HEK293 (cell line): ENCODE measurements at regions not wholly inside any gene's neighbourhood (a gene's known extent, or its start where the extent isn't known, plus 50 kb on each side); places are given as distances from the start of the nearest gene placed in this dataset.

Experiments used
- CTCF ChIA-PET: fragments of 350-600 bp; formaldehyde crosslinking; extraction: SDS; loops from one replicate; lab custom pipeline; 2021; ENCODE audit warnings: antibody characterized with exemption; lab: Yijun Ruan, JAX
- POLR2A ChIA-PET: fragments of 300-600 bp; formaldehyde crosslinking; extraction: SDS; loops from one replicate; lab custom pipeline; 2020; ENCODE audit warnings: antibody characterized with exemption, inconsistent platforms; lab: Yijun Ruan, JAX
- H3K27ac ChIP-seq: fragments of 200-500 bp; sonication (Bioruptor generic); 2 replicates; pipeline ENCODE4 v1.5.1; 2014; ENCODE audit warnings: low read depth, low read length, control low read depth, inconsistent platforms; ENCODE audit errors: extremely low read depth
- H3K36me3 ChIP-seq, 2 experiments: fragments of 200-500 bp in 1 of 2; sonication (Bioruptor generic) in 1 of 2; 1 replicate in 1 of 2; 2 replicates in 1 of 2; pipeline ENCODE4 v1.5.1; 2014 to 2017; ENCODE audit warnings: inconsistent platforms in 2 of 2, low read length in 2 of 2; ENCODE audit not compliant: control insufficient read depth in 2 of 2, insufficient read depth in 1 of 2
- H3K4me1 ChIP-seq: fragments of 200-500 bp; sonication (Bioruptor generic); 2 replicates; pipeline ENCODE4 v1.5.1; 2014; ENCODE audit warnings: mild to moderate bottlenecking, low read length, inconsistent platforms; ENCODE audit not compliant: control insufficient read depth, insufficient read depth
- H3K4me3 ChIP-seq: 2 replicates; pipeline ENCODE4 v1.5.1; 2011; ENCODE audit warnings: low read depth, mild to moderate bottlenecking, control low read depth, low read length, moderate library complexity
- H3K9me3 ChIP-seq: fragments of 200-500 bp; sonication (Bioruptor generic); 2 replicates; pipeline ENCODE4 v1.5.1; 2014; ENCODE audit warnings: low read depth, low read length, inconsistent platforms; ENCODE audit not compliant: control insufficient read depth, insufficient read depth
- GFI1B ChIP-seq: fragments of 450-650 bp; formaldehyde crosslinking; IDR thresholded peaks from 2 replicates; pipeline ENCODE4 v1.5.1; 2016; ENCODE audit warnings: missing biosample characterization, missing genetic modification characterization
- GLI4 ChIP-seq: fragments of 450-650 bp; formaldehyde crosslinking; IDR thresholded peaks from 2 replicates; pipeline ENCODE4 v1.5.1; 2016; ENCODE audit warnings: missing biosample characterization, missing genetic modification characterization
- KLF1 ChIP-seq: fragments of 450-650 bp; formaldehyde crosslinking; IDR thresholded peaks from 2 replicates; pipeline ENCODE4 v1.5.1; 2016; ENCODE audit warnings: missing biosample characterization, missing genetic modification characterization
- KLF8 ChIP-seq: fragments of 450-650 bp; formaldehyde crosslinking; IDR thresholded peaks from 2 replicates; pipeline ENCODE4 v1.5.1; 2016; ENCODE audit warnings: missing biosample characterization, missing genetic modification characterization
- SALL2 ChIP-seq: fragments of 450-650 bp; formaldehyde crosslinking; IDR thresholded peaks from 2 replicates; pipeline ENCODE4 v1.5.0; 2017; ENCODE audit warnings: missing biosample characterization, mild to moderate bottlenecking, missing genetic modification characterization, borderline replicate concordance
- ZBTB11 ChIP-seq: fragments of 450-650 bp; formaldehyde crosslinking; conservative IDR thresholded peaks from 2 replicates; pipeline ENCODE4 v1.5.1; 2016; ENCODE audit warnings: low read depth, missing biosample characterization, missing genetic modification characterization
- ZFP37 ChIP-seq: fragments of 450-650 bp; formaldehyde crosslinking; IDR thresholded peaks from 2 replicates; pipeline ENCODE4 v1.5.1; 2016; ENCODE audit warnings: missing biosample characterization, missing genetic modification characterization
- ZNF202 ChIP-seq: fragments of 450-650 bp; formaldehyde crosslinking; IDR thresholded peaks from 2 replicates; pipeline ENCODE4 v1.5.1; 2016; ENCODE audit warnings: missing biosample characterization, missing genetic modification characterization, borderline replicate concordance
- ZNF221 ChIP-seq: fragments of 450-650 bp; formaldehyde crosslinking; IDR thresholded peaks from 2 replicates; pipeline ENCODE4 v1.5.1; 2017; ENCODE audit warnings: missing biosample characterization, missing genetic modification characterization, borderline replicate concordance
- ZNF341 ChIP-seq: fragments of 450-650 bp; formaldehyde crosslinking; IDR thresholded peaks from 2 replicates; pipeline ENCODE4; 2016; ENCODE audit warnings: low read depth, missing biosample characterization, missing genetic modification characterization
- ZNF350 ChIP-seq: fragments of 450-650 bp; formaldehyde crosslinking; IDR thresholded peaks from 2 replicates; pipeline ENCODE4 v1.5.0; 2017; ENCODE audit warnings: missing biosample characterization, mild to moderate bottlenecking, missing genetic modification characterization
- ZNF404 ChIP-seq: fragments of 450-650 bp; formaldehyde crosslinking; IDR thresholded peaks from 2 replicates; pipeline ENCODE4 v1.5.1; 2017; ENCODE audit warnings: missing biosample characterization, missing genetic modification characterization
- ZNF529 ChIP-seq: fragments of 450-650 bp; formaldehyde crosslinking; IDR thresholded peaks from 2 replicates; pipeline ENCODE4 v1.5.1; 2017; ENCODE audit warnings: missing genetic modification characterization, missing biosample characterization; ENCODE audit not compliant: insufficient replicate concordance
- ZNF654 ChIP-seq: fragments of 450-650 bp; formaldehyde crosslinking; IDR thresholded peaks from 2 replicates; pipeline ENCODE4 v1.5.1; 2016; ENCODE audit warnings: low read depth, missing biosample characterization, missing genetic modification characterization
- ZNF701 ChIP-seq: fragments of 450-650 bp; formaldehyde crosslinking; IDR thresholded peaks from 2 replicates; pipeline ENCODE4 v1.5.1; 2016; ENCODE audit warnings: missing biosample characterization, missing genetic modification characterization
- ZNF747 ChIP-seq: fragments of 450-650 bp; formaldehyde crosslinking; IDR thresholded peaks from 2 replicates; pipeline ENCODE4 v1.5.1; 2016; ENCODE audit warnings: missing biosample characterization, missing genetic modification characterization
- ZNF830 ChIP-seq: fragments of 450-650 bp; IDR thresholded peaks from 2 replicates; pipeline ENCODE4 v1.5.0; 2018; ENCODE audit warnings: missing biosample characterization, missing genetic modification characterization, low read depth, mild to moderate bottlenecking, moderate library complexity
- ZSCAN16 ChIP-seq: fragments of 450-650 bp; formaldehyde crosslinking; IDR thresholded peaks from 2 replicates; pipeline ENCODE4 v1.5.1; 2016; ENCODE audit warnings: missing biosample characterization, missing genetic modification characterization
- TF ChIP-seq, protein P1 (sequence below): fragments of 450-650 bp; formaldehyde crosslinking; IDR thresholded peaks from 2 replicates; pipeline ENCODE4 v1.5.1; 2016; ENCODE audit warnings: missing biosample characterization, missing genetic modification characterization
- TF ChIP-seq, protein P2 (sequence below): fragments of 450-650 bp; formaldehyde crosslinking; IDR thresholded peaks from 2 replicates; pipeline ENCODE4 v1.5.1; 2016; ENCODE audit warnings: missing biosample characterization, missing genetic modification characterization
- TF ChIP-seq, protein P3 (sequence below): fragments of 450-650 bp; formaldehyde crosslinking; IDR thresholded peaks from 2 replicates; pipeline ENCODE4 v1.5.1; 2016; ENCODE audit warnings: missing biosample characterization, missing genetic modification characterization
- TF ChIP-seq, protein P4 (sequence below): fragments of 450-650 bp; formaldehyde crosslinking; IDR thresholded peaks from 2 replicates; pipeline ENCODE4 v1.5.1; 2016; ENCODE audit warnings: missing biosample characterization, missing genetic modification characterization, borderline replicate concordance

DNA sequence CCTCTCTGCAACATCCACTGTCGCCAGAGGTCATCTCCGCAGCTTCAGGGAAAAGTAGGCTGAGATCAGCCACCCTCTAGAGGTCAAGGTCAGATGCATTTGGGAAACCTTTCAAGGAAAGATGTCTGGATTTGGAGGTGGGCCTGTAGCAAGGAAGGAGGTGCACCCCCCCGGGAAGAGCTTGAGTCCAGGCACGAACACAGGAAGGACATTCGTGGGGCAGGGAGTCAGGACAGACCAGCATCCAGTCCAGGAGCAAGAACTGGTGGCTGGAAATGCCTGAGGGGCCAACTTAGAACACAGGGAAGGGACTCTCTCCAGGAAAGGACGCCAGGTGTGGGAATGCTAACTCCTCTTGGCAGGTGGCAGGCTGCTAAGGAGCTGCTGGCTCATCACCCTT, 614.1 kb upstream of the MGMT start:
- H3K4me3 ChIP-seq = no peak overlapping the region
- H3K4me1 ChIP-seq = peaks cover 8% of the 10 kb centered on the region
- POLR2A ChIA-PET = no interaction called here
- no peaks in the 10 kb centered on the region for H3K9me3 ChIP-seq
- TF ChIP-seq KLF1 (tag by site-specific recombination) (no peak), ZNF830 (tag by site-specific recombination) (no peak), ZBTB11 (tag by site-specific recombination) (no peak), SALL2 (tag by site-specific recombination) (no peak)
- CTCF ChIA-PET = no interaction called here
- no peaks in the 10 kb centered on the region for H3K36me3 ChIP-seq
- H3K27ac ChIP-seq = no peak overlapping the region

GRCh38 chr10:128853537-128853936, 613.5 kb upstream of the MGMT start:
- Histone ChIP-seq H3K36me3 (no peaks in the 10 kb centered on the region), H3K27ac (no peak overlapping the region), H3K4me3 (no peak overlapping the region), H3K9me3 (no peaks in the 10 kb centered on the region), H3K4me1 (peaks cover 8% of the 10 kb centered on the region)
- ChIA-PET POLR2A (no interaction called here), CTCF (no interaction called here)
- TF ChIP-seq ZSCAN16 (no peak), ZNF404 (tag by site-specific recombination) (no peak), ZNF701 (no peak), KLF8 (no peak), ZNF747 (tag by site-specific recombination) (no peak), ZNF529 (tag by site-specific recombination) (no peak), GFI1B (no peak), ZFP37 (tag by site-specific recombination) (no peak), ZNF341 (tag by site-specific recombination) (no peak), ZNF202 (tag by site-specific recombination) (no peak), GLI4 (no peak), ZNF350 (no peak), ZNF654 (no peak), ZNF221 (tag by site-specific recombination) (no peak)
- TF ChIP-seq, protein P1, sequence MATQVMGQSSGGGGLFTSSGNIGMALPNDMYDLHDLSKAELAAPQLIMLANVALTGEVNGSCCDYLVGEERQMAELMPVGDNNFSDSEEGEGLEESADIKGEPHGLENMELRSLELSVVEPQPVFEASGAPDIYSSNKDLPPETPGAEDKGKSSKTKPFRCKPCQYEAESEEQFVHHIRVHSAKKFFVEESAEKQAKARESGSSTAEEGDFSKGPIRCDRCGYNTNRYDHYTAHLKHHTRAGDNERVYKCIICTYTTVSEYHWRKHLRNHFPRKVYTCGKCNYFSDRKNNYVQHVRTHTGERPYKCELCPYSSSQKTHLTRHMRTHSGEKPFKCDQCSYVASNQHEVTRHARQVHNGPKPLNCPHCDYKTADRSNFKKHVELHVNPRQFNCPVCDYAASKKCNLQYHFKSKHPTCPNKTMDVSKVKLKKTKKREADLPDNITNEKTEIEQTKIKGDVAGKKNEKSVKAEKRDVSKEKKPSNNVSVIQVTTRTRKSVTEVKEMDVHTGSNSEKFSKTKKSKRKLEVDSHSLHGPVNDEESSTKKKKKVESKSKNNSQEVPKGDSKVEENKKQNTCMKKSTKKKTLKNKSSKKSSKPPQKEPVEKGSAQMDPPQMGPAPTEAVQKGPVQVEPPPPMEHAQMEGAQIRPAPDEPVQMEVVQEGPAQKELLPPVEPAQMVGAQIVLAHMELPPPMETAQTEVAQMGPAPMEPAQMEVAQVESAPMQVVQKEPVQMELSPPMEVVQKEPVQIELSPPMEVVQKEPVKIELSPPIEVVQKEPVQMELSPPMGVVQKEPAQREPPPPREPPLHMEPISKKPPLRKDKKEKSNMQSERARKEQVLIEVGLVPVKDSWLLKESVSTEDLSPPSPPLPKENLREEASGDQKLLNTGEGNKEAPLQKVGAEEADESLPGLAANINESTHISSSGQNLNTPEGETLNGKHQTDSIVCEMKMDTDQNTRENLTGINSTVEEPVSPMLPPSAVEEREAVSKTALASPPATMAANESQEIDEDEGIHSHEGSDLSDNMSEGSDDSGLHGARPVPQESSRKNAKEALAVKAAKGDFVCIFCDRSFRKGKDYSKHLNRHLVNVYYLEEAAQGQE (tag by site-specific recombination) = no peak
- TF ChIP-seq, protein P2, sequence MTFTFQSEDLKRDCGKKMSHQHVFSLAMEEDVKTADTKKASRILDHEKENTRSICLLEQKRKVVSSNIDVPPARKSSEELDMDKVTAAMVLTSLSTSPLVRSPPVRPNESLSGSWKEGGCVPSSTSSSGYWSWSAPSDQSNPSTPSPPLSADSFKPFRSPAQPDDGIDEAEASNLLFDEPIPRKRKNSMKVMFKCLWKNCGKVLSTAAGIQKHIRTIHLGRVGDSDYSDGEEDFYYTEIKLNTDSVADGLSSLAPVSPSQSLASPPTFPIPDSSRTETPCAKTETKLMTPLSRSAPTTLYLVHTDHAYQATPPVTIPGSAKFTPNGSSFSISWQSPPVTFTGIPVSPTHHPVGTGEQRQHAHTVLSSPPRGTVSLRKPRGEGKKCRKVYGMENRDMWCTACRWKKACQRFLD = no peak
- TF ChIP-seq, protein P3, sequence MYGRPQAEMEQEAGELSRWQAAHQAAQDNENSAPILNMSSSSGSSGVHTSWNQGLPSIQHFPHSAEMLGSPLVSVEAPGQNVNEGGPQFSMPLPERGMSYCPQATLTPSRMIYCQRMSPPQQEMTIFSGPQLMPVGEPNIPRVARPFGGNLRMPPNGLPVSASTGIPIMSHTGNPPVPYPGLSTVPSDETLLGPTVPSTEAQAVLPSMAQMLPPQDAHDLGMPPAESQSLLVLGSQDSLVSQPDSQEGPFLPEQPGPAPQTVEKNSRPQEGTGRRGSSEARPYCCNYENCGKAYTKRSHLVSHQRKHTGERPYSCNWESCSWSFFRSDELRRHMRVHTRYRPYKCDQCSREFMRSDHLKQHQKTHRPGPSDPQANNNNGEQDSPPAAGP (tag by site-specific recombination) = no peak
- TF ChIP-seq, protein P4, sequence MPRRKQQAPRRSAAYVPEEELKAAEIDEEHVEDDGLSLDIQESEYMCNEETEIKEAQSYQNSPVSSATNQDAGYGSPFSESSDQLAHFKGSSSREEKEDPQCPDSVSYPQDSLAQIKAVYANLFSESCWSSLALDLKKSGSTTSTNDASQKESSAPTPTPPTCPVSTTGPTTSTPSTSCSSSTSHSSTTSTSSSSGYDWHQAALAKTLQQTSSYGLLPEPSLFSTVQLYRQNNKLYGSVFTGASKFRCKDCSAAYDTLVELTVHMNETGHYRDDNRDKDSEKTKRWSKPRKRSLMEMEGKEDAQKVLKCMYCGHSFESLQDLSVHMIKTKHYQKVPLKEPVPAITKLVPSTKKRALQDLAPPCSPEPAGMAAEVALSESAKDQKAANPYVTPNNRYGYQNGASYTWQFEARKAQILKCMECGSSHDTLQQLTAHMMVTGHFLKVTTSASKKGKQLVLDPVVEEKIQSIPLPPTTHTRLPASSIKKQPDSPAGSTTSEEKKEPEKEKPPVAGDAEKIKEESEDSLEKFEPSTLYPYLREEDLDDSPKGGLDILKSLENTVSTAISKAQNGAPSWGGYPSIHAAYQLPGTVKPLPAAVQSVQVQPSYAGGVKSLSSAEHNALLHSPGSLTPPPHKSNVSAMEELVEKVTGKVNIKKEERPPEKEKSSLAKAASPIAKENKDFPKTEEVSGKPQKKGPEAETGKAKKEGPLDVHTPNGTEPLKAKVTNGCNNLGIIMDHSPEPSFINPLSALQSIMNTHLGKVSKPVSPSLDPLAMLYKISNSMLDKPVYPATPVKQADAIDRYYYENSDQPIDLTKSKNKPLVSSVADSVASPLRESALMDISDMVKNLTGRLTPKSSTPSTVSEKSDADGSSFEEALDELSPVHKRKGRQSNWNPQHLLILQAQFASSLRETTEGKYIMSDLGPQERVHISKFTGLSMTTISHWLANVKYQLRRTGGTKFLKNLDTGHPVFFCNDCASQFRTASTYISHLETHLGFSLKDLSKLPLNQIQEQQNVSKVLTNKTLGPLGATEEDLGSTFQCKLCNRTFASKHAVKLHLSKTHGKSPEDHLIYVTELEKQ = no peak
